NCI-H1694 (cell line): ENCODE measurements at regions not wholly inside any gene's neighbourhood (a gene's known extent, or its start where the extent isn't known, plus 50 kb on each side); places are given as distances from the start of the nearest gene placed in this dataset.
"Not testable (repeated sequence)": the region's sequence is repeated elsewhere in the genome, so short reads cannot be mapped to it uniquely, and the experiment has no call there.

Source experiments
- DNase-seq: peaks from one replicate; lab custom pipeline; 2025; lab: John Stamatoyannopoulos, UW

DNA sequence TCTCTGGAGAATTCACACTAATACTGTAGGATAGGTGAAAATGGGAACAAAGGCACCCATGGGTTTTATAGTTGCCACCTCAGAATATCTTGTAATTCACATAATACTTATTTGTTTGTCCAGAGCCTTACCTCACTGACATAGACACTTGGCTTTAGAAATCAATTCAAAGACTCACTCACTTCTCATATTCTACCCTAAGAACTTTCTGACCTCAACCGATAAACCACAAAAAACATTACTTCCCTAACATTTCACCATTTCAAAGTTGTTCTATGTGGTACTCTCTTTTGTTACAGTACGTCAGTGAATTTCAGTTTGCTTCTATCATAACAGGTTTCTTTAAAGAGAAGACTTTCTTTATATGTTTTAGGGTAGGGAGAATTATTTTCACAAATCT is 359.3 kb downstream of the IGSF11 start:
- DNase-seq: no peak

DNA sequence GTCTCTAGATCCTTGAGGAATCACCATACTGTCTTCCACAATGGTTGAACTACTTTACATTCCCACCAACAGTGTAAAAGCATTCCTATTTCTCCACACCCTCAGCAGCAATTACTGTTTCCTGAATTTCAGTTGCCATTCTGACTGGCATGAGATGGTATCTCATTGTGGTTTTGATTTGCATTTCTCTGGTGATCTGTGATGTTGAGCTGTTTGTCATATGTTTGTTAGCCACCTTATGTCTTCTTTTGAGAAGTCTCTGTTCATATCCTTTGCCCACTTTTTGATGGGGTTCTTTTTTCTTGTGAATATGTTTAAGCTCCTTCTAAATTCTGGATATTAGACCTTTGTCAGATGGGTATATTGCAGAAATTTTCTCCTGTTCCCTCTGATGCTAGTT is 356.0 kb downstream of the IGSF11 start:
- not testable (repeated sequence) for DNase-seq

DNA sequence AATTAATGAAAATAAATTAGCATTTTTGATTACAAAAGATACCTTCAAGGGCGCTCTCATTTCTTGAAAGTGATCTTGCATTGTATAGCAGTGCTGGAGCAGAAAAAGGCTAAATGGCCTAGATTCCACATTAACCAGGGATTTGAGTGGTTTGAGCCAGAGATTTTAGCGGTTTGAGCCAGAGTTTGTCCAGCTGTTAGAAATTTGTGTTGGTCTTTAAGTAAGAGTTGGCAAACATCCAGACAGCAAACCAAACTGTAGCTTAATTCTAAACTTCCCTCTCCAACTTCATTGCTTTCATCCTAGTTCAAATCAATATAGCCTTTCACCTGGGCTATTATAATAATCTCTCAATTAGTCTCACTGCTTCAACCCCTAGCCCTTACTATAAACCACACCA is 351.7 kb downstream of the IGSF11 start:
- no peak for DNase-seq

DNA sequence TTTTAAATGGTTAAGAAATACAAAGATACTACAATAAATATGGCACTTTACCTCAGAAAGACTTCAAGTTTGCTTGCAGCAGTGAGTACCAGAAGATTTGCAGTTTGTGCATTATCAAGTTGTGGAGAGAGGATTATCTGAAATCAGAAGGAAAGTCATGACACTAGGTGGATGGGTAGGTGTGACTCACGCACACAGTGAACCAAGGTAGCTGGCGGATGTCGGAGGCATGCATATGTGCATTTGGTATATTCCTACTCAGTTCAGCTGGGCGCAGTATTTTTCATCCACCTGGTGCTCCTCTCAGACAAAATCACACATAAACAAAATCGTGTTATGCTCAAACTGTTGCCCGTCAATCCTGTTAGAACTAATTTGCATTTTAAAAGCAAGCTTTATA is 351.0 kb downstream of the IGSF11 start:
- DNase-seq: no peak

DNA sequence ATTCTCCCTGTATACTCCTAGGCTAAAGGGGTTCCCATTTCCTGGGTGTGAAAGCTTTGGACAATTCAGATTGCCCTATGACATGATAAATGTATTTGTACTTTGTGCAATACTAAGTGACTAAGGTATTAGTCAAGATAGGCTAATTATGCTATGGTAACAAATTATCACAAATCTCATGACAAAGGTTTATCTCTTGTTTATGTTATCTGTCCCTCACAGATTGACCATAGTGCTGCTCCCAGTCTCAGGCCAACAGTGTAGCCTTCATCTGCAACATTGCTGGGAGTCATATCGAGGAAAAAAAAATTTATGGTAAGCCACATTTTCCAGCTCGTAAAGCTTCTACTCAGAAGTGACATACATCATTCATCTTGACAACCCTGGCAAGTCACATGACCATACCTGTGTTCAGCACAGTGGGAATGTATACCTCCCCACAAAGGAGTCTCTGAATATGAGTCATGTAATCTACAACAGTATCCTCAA is 346.2 kb downstream of the IGSF11 start:
- no peak for DNase-seq

DNA sequence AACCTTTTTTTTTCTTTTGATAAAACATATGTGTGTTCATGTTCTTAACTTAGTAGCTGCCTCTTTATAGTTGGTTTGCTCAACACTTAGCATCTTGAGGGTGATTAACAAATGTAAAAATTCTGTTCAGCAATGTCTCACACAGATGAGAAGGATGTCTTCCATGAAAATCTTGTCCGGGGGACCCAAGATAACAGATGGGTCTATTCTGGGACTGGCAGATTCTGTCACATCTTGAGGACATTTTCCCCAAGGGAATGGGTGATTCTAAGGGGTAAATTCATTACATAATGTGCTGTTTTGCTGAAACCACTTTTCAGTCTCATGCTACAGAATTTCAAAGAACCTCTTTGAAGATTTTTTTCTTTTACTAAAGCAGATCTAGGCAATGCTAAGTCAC is 342.2 kb downstream of the IGSF11 start:
- DNase-seq: no peak

DNA sequence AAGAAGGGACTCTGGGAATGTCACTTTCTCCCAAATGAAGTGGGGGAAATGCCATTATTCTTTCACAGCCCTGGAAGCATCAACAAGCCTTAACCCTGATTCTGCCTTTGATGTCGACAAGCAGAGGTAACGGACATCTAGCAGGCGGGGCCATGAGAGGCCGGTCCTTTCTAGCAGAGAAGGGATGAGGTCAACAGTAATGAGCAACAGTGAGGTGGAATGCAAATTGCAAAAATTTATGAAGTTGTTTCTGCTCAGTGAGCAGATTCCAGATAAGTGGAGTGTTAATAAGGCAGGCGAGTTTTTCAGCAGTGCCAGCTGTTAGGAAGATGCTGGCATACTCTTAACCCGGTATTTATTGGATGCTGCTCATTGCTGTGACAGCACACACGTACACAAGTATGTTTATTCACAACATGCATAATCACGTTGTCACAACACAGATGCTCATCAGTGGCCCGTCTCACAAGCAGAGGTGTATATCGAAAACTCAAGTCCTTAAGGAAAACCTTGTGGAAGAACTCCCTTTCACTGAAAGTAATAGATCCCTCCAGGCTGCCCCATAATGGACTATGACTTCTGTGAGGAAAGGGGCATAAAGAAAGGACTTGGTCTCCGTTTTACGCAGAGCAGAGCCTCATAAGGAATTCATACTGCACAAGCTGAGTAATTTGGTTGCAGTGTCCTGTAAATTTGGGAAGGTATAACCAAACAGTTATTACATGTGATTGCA is 329.0 kb downstream of the IGSF11 start:
- peak; percentile 2 for DNase-seq

DNA sequence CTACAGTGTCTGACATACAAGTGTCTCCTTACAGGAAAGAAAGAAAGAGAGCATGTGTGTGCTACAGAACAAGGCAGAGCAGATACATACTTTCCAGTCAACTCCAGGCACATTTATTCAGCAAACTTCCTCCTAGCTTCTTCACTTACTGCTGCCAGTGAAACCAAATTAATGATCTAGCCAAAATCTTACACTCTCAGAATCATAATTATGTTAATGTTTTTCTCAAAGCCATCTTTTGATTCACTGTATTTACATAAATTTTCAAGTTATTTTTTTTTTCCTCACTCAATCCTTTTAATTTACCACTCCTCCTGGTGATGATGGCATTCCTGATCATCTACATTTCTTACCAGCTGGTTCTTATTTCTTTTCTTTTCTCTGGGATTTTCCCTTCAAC is 326.7 kb downstream of the IGSF11 start:
- no peak for DNase-seq

DNA sequence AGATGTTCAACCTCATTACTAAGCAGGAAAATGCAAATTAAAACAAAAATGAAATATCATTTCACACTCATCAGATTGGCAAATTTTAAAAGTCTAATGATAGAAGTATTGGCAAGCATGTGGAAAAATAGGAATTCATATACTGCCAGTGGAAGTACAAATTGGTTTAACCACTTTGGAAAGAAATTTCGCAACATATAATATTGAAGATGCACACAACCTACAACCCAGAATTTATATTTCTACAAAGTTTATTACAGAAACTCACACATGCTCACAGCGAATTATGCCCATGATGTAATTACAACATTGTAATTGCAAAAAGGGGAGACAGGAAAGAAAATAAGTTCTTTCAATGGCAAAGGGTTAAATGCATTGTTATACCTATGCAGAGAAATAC is 324.1 kb downstream of the IGSF11 start:
- DNase-seq: no peak

DNA sequence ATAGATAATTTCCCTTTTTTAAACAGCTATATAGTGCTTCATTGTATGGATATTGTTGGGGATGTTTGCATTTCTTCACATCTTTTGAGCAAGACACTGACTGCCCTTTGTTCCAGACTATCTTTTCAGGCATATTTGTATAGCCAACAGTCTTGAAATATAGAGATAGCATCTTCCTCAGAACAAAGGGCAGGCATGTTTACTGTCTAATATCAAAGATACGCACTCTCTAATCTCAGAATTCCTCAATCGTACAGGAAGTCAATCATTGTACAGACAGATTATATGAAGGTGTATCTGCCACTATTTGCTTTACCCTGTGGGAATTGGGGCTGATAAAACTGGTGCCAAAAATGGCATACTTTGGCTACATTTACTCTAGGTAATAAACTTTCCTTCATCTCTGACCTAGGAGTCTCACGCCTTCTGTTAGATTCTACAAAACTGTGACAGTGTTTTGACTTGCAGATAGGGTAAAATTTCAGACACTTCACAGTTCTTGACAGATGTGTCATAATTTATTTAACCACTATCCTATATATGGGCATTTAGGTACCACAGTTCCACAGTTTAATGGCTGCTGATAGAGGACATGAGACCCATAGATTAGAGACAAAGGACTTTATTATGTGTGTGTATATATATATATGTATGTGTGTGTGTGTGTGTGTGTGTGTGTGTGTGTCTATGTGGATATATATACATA is 321.0 kb downstream of the IGSF11 start:
- no peak for DNase-seq

DNA sequence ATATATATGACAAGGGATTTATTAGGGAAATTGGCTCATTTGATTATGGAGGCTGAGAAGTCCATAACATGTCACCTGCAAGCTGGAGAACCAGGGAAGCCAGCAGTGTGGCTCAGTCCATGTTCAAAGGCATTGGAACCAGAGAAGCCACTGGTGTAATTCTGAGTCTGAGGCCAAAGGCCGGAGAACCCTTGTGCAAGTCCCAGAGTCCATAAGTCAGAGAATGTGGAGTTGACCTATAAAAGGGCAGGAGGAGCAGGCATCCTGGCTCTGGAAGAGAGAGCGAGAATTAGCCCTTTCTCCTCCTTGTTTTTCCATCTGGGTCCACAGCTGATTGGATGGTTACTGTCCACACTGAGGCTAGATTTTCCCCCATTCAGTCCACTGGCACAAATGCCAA is 319.8 kb downstream of the IGSF11 start:
- DNase-seq: no peak

DNA sequence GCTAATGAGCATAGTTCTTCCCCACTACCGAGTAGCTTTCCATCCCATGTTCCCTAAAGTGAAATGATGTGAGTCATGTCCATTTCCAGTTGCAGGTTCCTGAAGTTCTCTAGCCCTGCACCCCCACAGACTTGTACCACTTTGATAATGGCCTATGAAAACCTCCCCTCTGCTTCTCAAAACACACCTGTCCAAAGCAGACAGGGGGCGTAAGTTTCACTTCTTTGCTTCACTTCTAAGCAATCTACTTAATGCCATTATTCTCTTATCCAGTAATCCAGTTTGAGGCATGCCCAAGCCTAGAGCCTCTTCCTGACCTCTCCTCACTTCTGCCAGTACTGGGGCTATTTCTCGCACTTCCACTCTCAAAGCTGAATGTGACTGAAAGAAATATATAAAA is 305.1 kb downstream of the IGSF11 start:
- DNase-seq: no peak

DNA sequence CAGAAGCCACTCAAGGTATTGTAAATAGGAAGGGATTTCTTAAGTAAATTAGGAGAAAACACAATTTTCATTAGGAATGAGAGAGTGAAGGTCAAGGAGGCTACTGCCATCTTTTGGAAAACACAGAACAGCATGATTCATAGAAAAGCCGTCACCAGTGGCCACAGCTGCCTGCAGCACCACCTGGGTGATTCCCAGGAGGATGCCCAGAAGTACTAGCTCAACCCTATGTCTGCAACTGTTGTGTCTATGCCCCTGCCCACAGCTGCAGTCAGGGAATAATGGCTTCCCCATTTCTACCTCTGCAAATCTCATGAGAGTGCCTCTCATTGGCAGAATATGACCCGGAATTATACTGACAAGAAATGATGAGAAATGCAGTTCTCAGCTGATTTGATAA is 300.0 kb downstream of the IGSF11 start:
- no peak for DNase-seq

DNA sequence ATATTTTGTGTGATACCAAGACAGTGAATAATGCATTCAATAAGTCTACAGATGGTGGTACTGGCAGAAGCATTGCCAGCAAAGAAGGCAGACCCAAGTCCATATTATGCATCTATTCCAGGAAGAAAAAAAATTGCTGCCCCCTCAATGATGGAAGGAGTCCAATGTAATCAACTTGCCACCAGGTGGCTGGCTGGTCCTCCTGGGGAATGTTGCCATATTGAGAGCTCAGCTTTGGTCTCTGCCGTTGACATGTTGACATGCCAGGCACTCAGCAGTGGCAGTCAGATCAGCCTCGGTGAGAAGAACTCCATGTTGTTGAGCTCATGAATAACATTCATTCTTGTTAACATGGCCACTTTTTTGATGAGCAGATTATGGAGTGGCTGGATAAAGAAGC is 298.5 kb downstream of the IGSF11 start:
- DNase-seq: no peak

DNA sequence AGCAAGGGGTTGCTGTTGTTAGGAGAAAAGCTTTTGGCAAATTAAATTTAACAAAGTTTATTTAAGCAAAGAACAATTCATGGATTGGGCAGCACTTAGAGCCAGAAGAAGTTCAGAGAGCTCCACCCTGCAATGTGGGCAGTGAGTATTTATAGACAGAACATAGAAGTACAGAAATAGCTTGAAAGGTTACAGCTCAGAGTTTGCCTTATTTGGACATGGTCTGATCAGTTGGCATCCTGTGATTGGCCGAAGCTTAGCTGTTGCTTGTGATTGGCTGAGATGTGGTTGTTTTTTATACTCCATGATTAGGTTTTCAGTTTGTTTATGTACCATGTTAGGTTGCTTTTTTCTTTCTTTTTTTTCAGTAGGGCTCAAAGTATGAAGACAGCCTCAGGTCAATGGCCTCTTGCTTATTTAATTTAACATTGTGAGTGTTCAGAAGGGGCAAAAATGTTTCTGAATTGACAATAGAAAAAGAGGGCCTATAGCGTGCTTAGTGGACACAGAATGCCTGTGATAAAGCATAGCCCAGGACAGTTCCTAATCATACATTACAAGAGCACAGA is 293.8 kb downstream of the IGSF11 start:
- no peak for DNase-seq

DNA sequence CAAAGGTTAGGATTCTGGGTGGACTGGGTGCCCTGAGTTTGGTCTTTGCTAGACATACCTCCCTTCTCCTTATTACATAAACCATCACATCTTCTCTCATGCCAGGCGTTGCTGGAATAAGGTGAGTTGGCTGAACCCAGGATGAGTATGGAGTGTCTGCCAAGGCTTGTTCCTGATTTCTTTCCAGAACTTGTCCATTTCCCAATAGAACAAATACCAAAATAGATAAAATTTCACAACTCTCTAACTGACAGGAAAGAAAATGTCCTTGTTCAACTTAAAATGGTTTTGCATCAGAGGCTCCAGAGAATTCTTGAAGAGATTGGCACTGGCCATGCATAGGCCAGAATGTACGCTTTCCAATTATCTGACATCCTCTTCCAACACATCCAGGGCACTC is 291.9 kb downstream of the IGSF11 start:
- DNase-seq: no peak

DNA sequence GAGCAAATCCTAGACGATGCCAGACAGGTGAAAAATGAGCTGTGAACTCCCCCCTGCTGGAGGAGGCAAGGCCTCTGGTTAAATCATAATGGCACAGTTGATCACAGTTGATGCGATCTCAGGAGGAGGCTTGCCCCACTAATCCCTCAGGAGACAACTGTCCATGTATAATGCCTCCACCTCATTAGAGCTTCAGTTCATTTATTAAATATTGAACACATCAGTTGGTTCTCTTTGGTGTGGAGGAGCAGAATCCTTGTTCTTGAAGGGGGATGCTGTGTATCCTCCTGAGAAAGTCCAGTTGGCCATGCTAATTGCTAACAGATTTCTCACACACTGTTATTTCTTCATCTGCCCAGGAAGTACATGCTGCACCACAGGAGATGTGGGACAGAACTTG is 290.5 kb downstream of the IGSF11 start:
- no peak for DNase-seq

DNA sequence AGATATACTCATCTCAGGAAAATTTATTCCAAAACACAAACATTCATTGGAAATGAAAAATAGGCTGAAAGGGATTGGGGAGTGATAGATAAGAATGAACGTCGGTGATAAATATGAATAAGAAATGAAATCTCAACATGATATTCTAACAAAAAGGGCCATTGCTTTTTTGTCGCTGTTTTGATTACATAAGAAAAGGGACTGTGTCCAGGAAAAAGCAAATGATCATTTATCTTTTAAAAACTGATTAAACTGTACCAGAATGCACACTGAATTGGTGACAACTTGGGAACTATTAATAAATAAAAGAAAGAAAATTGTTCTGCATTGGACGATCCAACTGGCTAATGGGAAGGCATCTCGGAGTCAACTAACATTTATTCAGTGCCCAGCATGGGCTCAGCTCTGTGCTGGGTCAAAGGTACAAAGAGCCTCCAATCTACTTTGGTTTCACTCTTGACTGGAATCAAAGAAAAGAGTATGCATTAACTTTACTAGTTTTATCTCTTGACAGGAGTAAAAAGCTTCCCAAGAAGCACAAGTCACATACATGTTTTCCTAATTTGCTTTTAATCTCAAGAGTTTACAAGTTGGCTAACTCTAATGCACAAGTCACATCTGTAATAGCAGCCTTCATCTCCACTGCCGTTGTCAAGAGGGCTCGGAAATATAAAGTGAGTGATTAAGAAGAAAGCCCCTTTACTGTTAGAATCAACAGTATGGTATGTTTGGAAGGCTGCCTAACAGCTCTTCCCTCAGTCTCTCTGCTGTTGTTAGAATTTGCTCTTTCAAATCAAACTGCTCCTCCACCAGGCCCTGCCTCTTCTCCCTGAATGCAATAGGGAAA is 280.0 kb downstream of the IGSF11 start:
- no peak for DNase-seq

DNA sequence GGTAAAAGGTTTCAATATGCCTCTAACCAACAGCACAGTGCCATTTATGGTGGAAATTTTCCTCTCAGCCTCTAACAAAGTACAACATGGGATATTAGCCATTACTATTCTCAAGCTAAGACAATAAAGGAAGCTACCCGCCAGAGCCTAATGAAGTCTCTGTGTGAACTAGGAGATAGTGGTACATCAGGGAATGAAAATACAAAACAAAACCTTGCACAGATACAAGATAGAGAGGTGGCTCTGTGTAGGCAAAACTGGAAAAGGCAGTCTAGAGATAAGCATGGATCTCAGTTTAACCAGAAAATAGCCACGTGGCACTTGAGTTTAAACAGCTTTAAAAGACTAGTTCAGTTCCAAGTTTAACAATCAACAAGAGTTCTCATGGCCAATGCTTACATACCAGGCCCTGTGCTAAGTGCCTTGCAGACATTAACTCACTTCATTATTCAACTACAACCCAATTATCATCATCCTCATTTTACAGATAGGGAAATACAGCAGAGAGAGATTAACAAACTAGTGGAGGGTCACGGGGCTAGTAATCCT is 279.3 kb downstream of the IGSF11 start:
- no peak for DNase-seq

DNA sequence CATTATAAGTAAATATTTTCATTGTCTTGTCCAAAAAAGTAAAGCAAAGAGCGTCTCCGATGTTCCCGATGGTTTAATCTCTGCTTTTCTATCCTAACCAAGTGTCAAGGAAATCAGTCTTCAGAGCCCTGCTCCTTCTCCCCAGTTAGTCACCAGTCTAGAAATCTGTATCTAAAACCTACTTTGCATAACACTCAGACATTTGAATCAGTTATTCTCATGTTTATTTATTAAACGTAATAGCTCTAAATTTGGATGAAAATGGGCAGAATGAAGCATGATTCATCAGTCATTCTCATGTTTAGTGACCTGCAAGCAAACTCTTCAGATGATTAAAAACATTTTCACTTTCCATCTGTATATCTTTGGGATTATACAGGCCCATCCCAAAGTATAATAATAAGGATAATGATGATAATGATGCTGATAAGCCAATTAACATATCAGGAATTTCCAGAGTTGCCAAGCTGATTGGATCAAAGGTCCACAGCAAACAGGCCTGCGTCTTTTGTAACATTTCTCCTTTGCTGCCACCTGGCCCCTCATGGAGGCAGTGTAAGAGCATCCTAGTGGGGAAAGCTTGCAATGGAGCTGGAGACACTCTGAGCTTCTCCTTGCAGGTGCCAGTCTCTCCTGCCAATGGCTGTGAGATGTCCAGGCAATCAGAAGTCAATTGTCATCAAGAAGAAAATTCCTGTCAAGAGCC is 273.9 kb downstream of the IGSF11 start:
- no peak for DNase-seq

DNA sequence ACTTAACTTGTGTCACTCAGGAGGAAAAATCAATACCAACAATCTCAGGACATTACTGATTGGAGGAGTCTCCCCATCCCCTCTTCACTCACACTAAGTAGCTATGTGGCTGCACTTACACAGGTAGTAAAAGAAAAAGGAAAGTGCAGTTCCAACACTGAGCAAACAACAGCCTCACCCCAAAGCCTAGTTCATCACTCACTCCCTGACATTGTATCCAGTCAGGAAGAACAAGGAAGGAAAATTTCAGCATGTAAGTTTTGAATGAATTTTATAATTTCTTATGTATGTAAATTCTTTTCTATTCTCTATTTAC is 273.4 kb downstream of the IGSF11 start:
- no peak for DNase-seq
